ENCODE measurements at regions not wholly inside any gene's neighbourhood (a gene's known extent, or its start where the extent isn't known, plus 50 kb on each side); places are given as distances from the start of the nearest gene placed in this dataset.
"Not testable (repeated sequence)": the region's sequence is repeated elsewhere in the genome, so short reads cannot be mapped to it uniquely, and the experiment has no call there.

GRCh38 chr2:111584540-111584939 is 299.5 kb downstream of the ANAPC1 start:
- not testable (repeated sequence) for TF ChIP-seq CTCF, EZH2, EZH2phosphoT487 (IDR thresholded peaks at IDR 0.05)

Measured in neural progenitor cell (in vitro differentiated cells).